Mesendoderm (in vitro differentiated cells): ENCODE measurements at regions not wholly inside any gene's neighbourhood (a gene's known extent, or its start where the extent isn't known, plus 50 kb on each side); places are given as distances from the start of the nearest gene placed in this dataset.

Experiments used
- DNase-seq: peaks from one replicate; pipeline ENCODE4 v3.0.0; 2013
- H2AK5ac ChIP-seq: 2 replicates; pipeline ENCODE4 v1.6.1; 2013; ENCODE audit warnings: low read length, inconsistent platforms
- H2BK120ac ChIP-seq: 2 replicates; pipeline ENCODE4 v1.6.1; 2013; ENCODE audit warnings: low read depth, mild to moderate bottlenecking, low read length, moderate library complexity, mixed read lengths
- H2BK15ac ChIP-seq: replicated peaks from 2 replicates; pipeline ENCODE4 v1.6.1; 2013; ENCODE audit warnings: low read depth, mild to moderate bottlenecking, moderate library complexity
- H2BK5ac ChIP-seq: 2 replicates; pipeline ENCODE4 v1.6.1; 2013; ENCODE audit warnings: low read length, inconsistent platforms
- H3K18ac ChIP-seq: 2 replicates; pipeline ENCODE4 v1.6.1; 2013; ENCODE audit warnings: mild to moderate bottlenecking, low read length, mixed read lengths
- H3K23ac ChIP-seq: one replicate; pipeline ENCODE4 v1.6.1; 2013; ENCODE audit warnings: low read length
- H3K27ac ChIP-seq: 2 replicates; pipeline ENCODE4 v1.5.1; 2013; ENCODE audit warnings: low read depth, mild to moderate bottlenecking, inconsistent platforms, low read length, moderate library complexity
- H3K27me3 ChIP-seq: 2 replicates; pipeline ENCODE4 v1.6.1; 2013; ENCODE audit warnings: low read length, control low read depth, mild to moderate bottlenecking, inconsistent platforms; ENCODE audit not compliant: insufficient read depth, poor library complexity
- H3K36me3 ChIP-seq: 2 replicates; pipeline ENCODE4 v1.6.1; 2013; ENCODE audit warnings: low read length, inconsistent platforms; ENCODE audit not compliant: control insufficient read depth, insufficient read depth
- H3K4ac ChIP-seq: one replicate; pipeline ENCODE4 v1.6.1; 2013; ENCODE audit warnings: low read depth, mild to moderate bottlenecking, low read length, moderate library complexity
- H3K4me1 ChIP-seq: 2 replicates; pipeline ENCODE4 v1.6.1; 2013; ENCODE audit warnings: low read depth, low read length, inconsistent platforms; ENCODE audit not compliant: control insufficient read depth
- H3K4me2 ChIP-seq: 2 replicates; pipeline ENCODE4 v1.6.1; 2013; ENCODE audit warnings: low read length
- H3K4me3 ChIP-seq: 2 replicates; pipeline ENCODE4 v1.5.1; 2013; ENCODE audit warnings: mild to moderate bottlenecking, low read length
- H3K56ac ChIP-seq: one replicate; pipeline ENCODE4 v1.6.1; 2013; ENCODE audit warnings: low read length
- H3K79me1 ChIP-seq: 2 replicates; pipeline ENCODE4 v1.6.1; 2013; ENCODE audit warnings: low read length, inconsistent platforms
- H3K79me2 ChIP-seq: 2 replicates; pipeline ENCODE4 v1.6.1; 2013; ENCODE audit warnings: mild to moderate bottlenecking, low read length; ENCODE audit not compliant: control insufficient read depth, insufficient read depth
- H3K9ac ChIP-seq: 2 replicates; pipeline ENCODE4 v1.6.1; 2013; ENCODE audit warnings: low read length, inconsistent platforms
- H4K5ac ChIP-seq: one replicate; pipeline ENCODE4 v1.6.1; 2013; ENCODE audit warnings: low read length
- H4K8ac ChIP-seq: one replicate; pipeline ENCODE4 v1.6.1; 2013; ENCODE audit warnings: low read depth, mild to moderate bottlenecking, control low read depth, low read length, moderate library complexity
- WGBS: extraction: QIAGEN DNeasy Blood & Tissue Kit; methylation state at CpG from one replicate; pipeline ENCODE4 v1.1.7; 2013; ENCODE audit warnings: low lambda C conversion rate, missing lambda C conversion rate; ENCODE audit not compliant: insufficient coverage; ENCODE audit errors: extremely low coverage; 5-methylcytosine and 5-hydroxymethylcytosine counted together

- H2BK15ac ChIP-seq, result no peak overlapping the region
- H3K79me1 ChIP-seq, result no peaks in the 10 kb centered on the region
- H2BK120ac ChIP-seq, result no peak overlapping the region
- no peak overlapping the region for H3K4me3 ChIP-seq
- H3K18ac ChIP-seq, result no peak overlapping the region
- H3K27me3 ChIP-seq, result no peaks in the 10 kb centered on the region
- H4K8ac ChIP-seq, result no peak overlapping the region
- WGBS, result no CpG with 5 or more reads among the region's 16 CpGs
- H2AK5ac ChIP-seq, result no peak overlapping the region
- H3K79me2 ChIP-seq, result no peaks in the 10 kb centered on the region
- no peak overlapping the region for H3K23ac ChIP-seq
- no peak overlapping the region for H4K5ac ChIP-seq
- no peak overlapping the region for H3K4ac ChIP-seq
- no peak overlapping the region for H2BK5ac ChIP-seq
- H3K4me1 ChIP-seq, result no peaks in the 10 kb centered on the region
- H3K36me3 ChIP-seq, result no peaks in the 10 kb centered on the region
- no peak overlapping the region for H3K27ac ChIP-seq
- no peak overlapping the region for H3K56ac ChIP-seq
- no peak overlapping the region for H3K9ac ChIP-seq
- no peak for DNase-seq
- H3K4me2 ChIP-seq, result no peak overlapping the region
These were observed 60.3 kb upstream of the GRHL3 start for GRCh38 chr1:24258735-24259424.

DNA sequence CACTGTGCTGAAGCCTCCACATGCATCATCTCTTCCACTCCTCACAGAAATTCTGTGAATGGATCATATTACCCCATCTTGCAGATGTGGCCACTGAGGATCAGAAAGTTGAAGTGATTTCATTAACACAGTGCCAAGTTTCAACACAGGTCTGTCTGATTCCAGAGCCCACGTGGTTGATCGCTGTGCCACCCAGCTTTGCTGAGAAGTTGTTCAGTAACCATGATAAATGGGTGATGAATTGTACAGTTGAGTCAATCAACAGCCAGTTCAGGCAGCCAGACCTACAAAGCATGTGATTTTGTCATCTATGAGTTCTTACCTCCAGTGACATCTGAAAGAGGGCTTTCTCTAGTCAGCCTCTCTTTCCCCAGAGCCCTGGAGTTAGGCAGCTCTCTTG, 61.8 kb upstream of the GRHL3 start:
- Histone ChIP-seq H3K4me2 (no peak overlapping the region), H3K27me3 (no peaks in the 10 kb centered on the region), H3K79me2 (no peaks in the 10 kb centered on the region), H3K4ac (no peak overlapping the region), H2AK5ac (no peak overlapping the region), H3K27ac (no peak overlapping the region), H3K56ac (no peak overlapping the region), H2BK15ac (no peak overlapping the region), H3K4me3 (no peak overlapping the region), H3K23ac (no peak overlapping the region), H2BK5ac (no peak overlapping the region), H3K36me3 (no peaks in the 10 kb centered on the region), H3K9ac (no peak overlapping the region), H4K8ac (no peak overlapping the region), H2BK120ac (no peak overlapping the region), H3K4me1 (no peaks in the 10 kb centered on the region), H3K79me1 (no peaks in the 10 kb centered on the region), H3K18ac (no peak overlapping the region), H4K5ac (no peak overlapping the region)
- no peak for DNase-seq
- no CpG with 5 or more reads among the region's 2 CpGs for WGBS

DNA sequence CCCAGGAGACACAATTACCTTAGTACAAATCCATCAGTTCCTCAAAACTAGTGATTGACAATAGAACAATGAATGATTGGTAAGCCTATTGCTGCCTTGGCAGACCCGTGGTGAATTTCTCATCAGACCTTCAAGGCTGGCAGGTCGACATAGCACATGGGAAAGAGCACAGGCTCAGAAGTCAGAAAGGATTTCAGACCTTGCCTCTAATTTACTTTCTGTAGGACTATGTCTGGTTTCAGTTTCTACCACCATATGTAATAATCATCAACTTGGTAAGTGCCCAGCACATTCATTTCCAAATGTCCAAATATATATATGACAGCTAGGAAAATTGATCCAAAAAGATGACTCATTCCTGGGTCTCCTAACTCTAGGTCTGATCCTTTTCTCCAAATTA, 62.5 kb upstream of the GRHL3 start:
- Histone ChIP-seq H3K4ac (no peak overlapping the region), H2BK15ac (no peak overlapping the region), H3K18ac (no peak overlapping the region), H3K9ac (no peak overlapping the region), H2AK5ac (no peak overlapping the region), H2BK120ac (no peak overlapping the region), H3K4me1 (no peaks in the 10 kb centered on the region), H3K36me3 (no peaks in the 10 kb centered on the region), H3K27me3 (no peaks in the 10 kb centered on the region), H3K79me1 (no peaks in the 10 kb centered on the region), H3K23ac (no peak overlapping the region), H3K4me3 (no peak overlapping the region), H2BK5ac (no peak overlapping the region), H3K56ac (no peak overlapping the region), H4K5ac (no peak overlapping the region), H3K79me2 (no peaks in the 10 kb centered on the region), H3K27ac (no peak overlapping the region), H3K4me2 (no peak overlapping the region), H4K8ac (no peak overlapping the region)
- WGBS, result no CpG with 5 or more reads among the region's 2 CpGs
- no peak for DNase-seq

- no peak overlapping the region for H3K9ac ChIP-seq
- no peak overlapping the region for H3K4ac ChIP-seq
- H3K79me1 ChIP-seq, result no peaks in the 10 kb centered on the region
- no peak overlapping the region for H3K23ac ChIP-seq
- DNase-seq, result no peak
- H3K27ac ChIP-seq, result no peak overlapping the region
- no peak overlapping the region for H4K8ac ChIP-seq
- H3K18ac ChIP-seq, result no peak overlapping the region
- no peak overlapping the region for H3K56ac ChIP-seq
- H4K5ac ChIP-seq, result no peak overlapping the region
- H3K27me3 ChIP-seq, result no peaks in the 10 kb centered on the region
- H3K36me3 ChIP-seq, result no peaks in the 10 kb centered on the region
- no peak overlapping the region for H2AK5ac ChIP-seq
- no peak overlapping the region for H3K4me3 ChIP-seq
- H2BK5ac ChIP-seq, result no peak overlapping the region
- no peaks in the 10 kb centered on the region for H3K79me2 ChIP-seq
- H2BK120ac ChIP-seq, result no peak overlapping the region
- WGBS, result no CpG with 5 or more reads among the region's 7 CpGs
- H2BK15ac ChIP-seq, result no peak overlapping the region
- no peaks in the 10 kb centered on the region for H3K4me1 ChIP-seq
- H3K4me2 ChIP-seq, result no peak overlapping the region
These were observed 63.9 kb upstream of the GRHL3 start for GRCh38 chr1:24255226-24255625.

DNA sequence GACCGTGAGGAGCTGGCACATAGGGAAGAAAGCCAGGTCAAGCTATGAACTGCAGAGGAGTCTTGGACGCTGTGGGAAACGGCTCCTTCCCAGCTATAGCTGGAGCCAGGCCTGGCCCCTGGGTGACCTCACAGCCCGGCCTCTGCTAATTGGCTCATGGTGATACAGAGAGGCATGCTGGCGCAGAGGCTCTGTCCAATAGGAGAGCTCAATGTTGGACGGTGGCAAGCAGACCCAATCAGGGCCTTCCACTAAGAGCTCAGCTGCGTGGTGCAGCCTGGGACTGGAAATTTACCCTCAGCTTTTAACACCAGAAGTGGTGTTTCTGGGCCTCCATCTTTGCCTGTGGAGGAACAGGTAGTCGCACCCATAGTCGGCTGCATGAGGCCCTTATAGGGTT, 64.4 kb upstream of the GRHL3 start:
- Histone ChIP-seq H4K5ac (no peak overlapping the region), H3K79me2 (no peaks in the 10 kb centered on the region), H3K27ac (no peak overlapping the region), H3K18ac (no peak overlapping the region), H3K4me1 (no peaks in the 10 kb centered on the region), H4K8ac (no peak overlapping the region), H3K9ac (no peak overlapping the region), H3K36me3 (no peaks in the 10 kb centered on the region), H3K23ac (no peak overlapping the region), H3K4ac (no peak overlapping the region), H3K4me3 (no peak overlapping the region), H2BK120ac (no peak overlapping the region), H3K79me1 (no peaks in the 10 kb centered on the region), H3K4me2 (no peak overlapping the region), H3K27me3 (no peaks in the 10 kb centered on the region), H2BK15ac (no peak overlapping the region), H2AK5ac (no peak overlapping the region), H3K56ac (no peak overlapping the region), H2BK5ac (no peak overlapping the region)
- no CpG with 5 or more reads among the region's 9 CpGs for WGBS
- DNase-seq, result peak; percentile 76

GRCh38 chr1:24253571-24253970, 65.6 kb upstream of the GRHL3 start:
- no peak overlapping the region for H2BK120ac ChIP-seq
- no peak overlapping the region for H4K8ac ChIP-seq
- no peaks in the 10 kb centered on the region for H3K36me3 ChIP-seq
- no CpG with 5 or more reads among the region's 6 CpGs for WGBS
- H3K79me2 ChIP-seq, result no peaks in the 10 kb centered on the region
- no peaks in the 10 kb centered on the region for H3K27me3 ChIP-seq
- no peak overlapping the region for H2BK15ac ChIP-seq
- H3K4ac ChIP-seq, result no peak overlapping the region
- no peak overlapping the region for H3K4me2 ChIP-seq
- no peak overlapping the region for H2BK5ac ChIP-seq
- no peak overlapping the region for H4K5ac ChIP-seq
- no peak overlapping the region for H3K27ac ChIP-seq
- DNase-seq, result peak; percentile 59
- no peak overlapping the region for H2AK5ac ChIP-seq
- no peaks in the 10 kb centered on the region for H3K4me1 ChIP-seq
- H3K56ac ChIP-seq, result no peak overlapping the region
- H3K9ac ChIP-seq, result no peak overlapping the region
- no peak overlapping the region for H3K18ac ChIP-seq
- H3K79me1 ChIP-seq, result no peaks in the 10 kb centered on the region
- H3K23ac ChIP-seq, result no peak overlapping the region
- H3K4me3 ChIP-seq, result no peak overlapping the region
